WTC11 (cell line): ENCODE measurements at regions not wholly inside any gene's neighbourhood (a gene's known extent, or its start where the extent isn't known, plus 50 kb on each side); places are given as distances from the start of the nearest gene placed in this dataset.

Source experiments
- ATAC-seq: fragments of 200-7000 bp; cut with Tn5 transposase; 2 replicates; pipeline ENCODE4 v1.10.0; 2021; ENCODE audit warnings: mild to moderate bottlenecking, moderate library complexity
- CTCF ChIA-PET: fragments of 300-600 bp; sonication (Branson Sonifier 250); formaldehyde crosslinking; loops from one replicate; lab custom pipeline; 2021; ENCODE audit warnings: antibody characterized with exemption; lab: Charles Lee
- POLR2A ChIA-PET: fragments of 350-600 bp; sonication (Branson Sonifier 250); formaldehyde crosslinking; loops from one replicate; lab custom pipeline; 2021; ENCODE audit warnings: antibody characterized with exemption; lab: Charles Lee
- DNase-seq: peaks from one replicate; pipeline ENCODE4 v3.0.0; 2021; ENCODE audit warnings: low spot score
- H3K27ac Mint-ChIP-seq: 2 replicates; pipeline ENCODE4 v1.8.0; 2021; ENCODE audit warnings: mixed read lengths
- H3K27me3 Mint-ChIP-seq: 2 replicates; pipeline ENCODE4 v1.8.0; 2021; ENCODE audit warnings: low read depth, mild to moderate bottlenecking, moderate library complexity, mixed read lengths
- H3K36me3 Mint-ChIP-seq: 2 replicates; pipeline ENCODE4 v1.8.0; 2021; ENCODE audit warnings: mixed read lengths
- H3K4me1 Mint-ChIP-seq: 2 replicates; pipeline ENCODE4 v1.8.0; 2022; ENCODE audit warnings: mixed read lengths
- H3K4me3 Mint-ChIP-seq: 2 replicates; pipeline ENCODE4 v1.8.0; 2021; ENCODE audit warnings: mild to moderate bottlenecking, moderate library complexity, mixed read lengths
- H3K9me3 Mint-ChIP-seq: 2 replicates; pipeline ENCODE4 v1.8.0; 2021; ENCODE audit warnings: mixed read lengths
- ATF1 ChIP-seq: sonication (generic); formaldehyde crosslinking; IDR thresholded peaks from 2 replicates; pipeline ENCODE4 v1.8.1; 2023; ENCODE audit warnings: mild to moderate bottlenecking, moderate library complexity, missing genetic modification reagents
- CREM ChIP-seq: sonication (generic); formaldehyde crosslinking; IDR thresholded peaks from 2 replicates; pipeline ENCODE4 v1.8.1; 2022; ENCODE audit warnings: mild to moderate bottlenecking, missing genetic modification reagents, moderate library complexity
- ELF4 ChIP-seq: sonication (generic); formaldehyde crosslinking; IDR thresholded peaks from 2 replicates; pipeline ENCODE4 v1.8.1; 2022; ENCODE audit warnings: low read depth, mild to moderate bottlenecking, moderate library complexity, missing genetic modification reagents
- ETV6 ChIP-seq: sonication (generic); formaldehyde crosslinking; IDR thresholded peaks from 2 replicates; pipeline ENCODE4 v1.8.1; 2022; ENCODE audit warnings: mild to moderate bottlenecking, missing genetic modification reagents
- FOXJ3 ChIP-seq: sonication (generic); formaldehyde crosslinking; IDR thresholded peaks from 2 replicates; pipeline ENCODE4 v1.9.0; 2021; ENCODE audit warnings: missing genetic modification reagents, mild to moderate bottlenecking, borderline replicate concordance
- FOXK1 ChIP-seq: sonication (generic); formaldehyde crosslinking; IDR thresholded peaks from 2 replicates; pipeline ENCODE4 v1.8.0; 2022; ENCODE audit warnings: mild to moderate bottlenecking, moderate library complexity, missing genetic modification reagents
- GABPB1 ChIP-seq: sonication (generic); formaldehyde crosslinking; IDR thresholded peaks from 2 replicates; pipeline ENCODE4 v1.8.1; 2023; ENCODE audit warnings: mild to moderate bottlenecking, missing genetic modification reagents
- GRHL2 ChIP-seq: fragments of 250-450 bp; sonication (Bioruptor Pico); IDR thresholded peaks from 2 replicates; pipeline ENCODE4 v1.8.0; 2022; ENCODE audit warnings: mild to moderate bottlenecking, moderate library complexity; ENCODE audit not compliant: insufficient replicate concordance, severe bottlenecking
- JUN ChIP-seq: sonication (generic); formaldehyde crosslinking; IDR thresholded peaks from 2 replicates; pipeline ENCODE4 v1.8.0; 2023; ENCODE audit warnings: mild to moderate bottlenecking, missing genetic modification reagents
- MXD4 ChIP-seq: fragments of 250-450 bp; sonication (Bioruptor Pico); IDR thresholded peaks from 2 replicates; pipeline ENCODE4 v1.8.0; 2021; ENCODE audit warnings: mild to moderate bottlenecking, moderate library complexity, borderline replicate concordance
- NFE2L1 ChIP-seq: sonication (generic); formaldehyde crosslinking; IDR thresholded peaks from 2 replicates; pipeline ENCODE4 v1.8.1; 2023; ENCODE audit warnings: missing genetic modification reagents
- OVOL2 ChIP-seq: fragments of 250-450 bp; sonication (Bioruptor Pico); IDR thresholded peaks from 2 replicates; pipeline ENCODE4 v1.9.0; 2021; ENCODE audit warnings: mild to moderate bottlenecking, borderline replicate concordance
- RORB ChIP-seq: fragments of 250-450 bp; sonication (Bioruptor Pico); IDR thresholded peaks from 2 replicates; pipeline ENCODE4 v1.9.0; 2021; ENCODE audit warnings: mild to moderate bottlenecking
- TEAD4 ChIP-seq: sonication (generic); formaldehyde crosslinking; IDR thresholded peaks from 2 replicates; pipeline ENCODE4 v1.8.0; 2022; ENCODE audit warnings: mild to moderate bottlenecking, missing genetic modification reagents
- ZNF232 ChIP-seq: sonication (generic); formaldehyde crosslinking; IDR thresholded peaks from 2 replicates; pipeline ENCODE4 v1.8.0; 2022; ENCODE audit warnings: mild to moderate bottlenecking, missing genetic modification reagents
- ZNF263 ChIP-seq: sonication (generic); formaldehyde crosslinking; IDR thresholded peaks from 2 replicates; pipeline ENCODE4 v1.8.1; 2022; ENCODE audit warnings: low read depth, mild to moderate bottlenecking, moderate library complexity, missing genetic modification reagents
- ZNF423 ChIP-seq: fragments of 250-450 bp; sonication (Bioruptor Pico); IDR thresholded peaks from 2 replicates; pipeline ENCODE4 v2.1.2; 2022; ENCODE audit warnings: mild to moderate bottlenecking, moderate library complexity
- ZNF425 ChIP-seq: fragments of 250-450 bp; sonication (Bioruptor Pico); conservative IDR thresholded peaks from 2 replicates; pipeline ENCODE4 v1.9.0; 2021; ENCODE audit warnings: mild to moderate bottlenecking
- TF ChIP-seq, protein P1 (sequence below): sonication (generic); formaldehyde crosslinking; IDR thresholded peaks from 2 replicates; pipeline ENCODE4 v1.8.0; 2022; ENCODE audit warnings: missing genetic modification reagents
- TF ChIP-seq, protein P2 (sequence below): sonication (generic); formaldehyde crosslinking; IDR thresholded peaks from 2 replicates; pipeline ENCODE4 v1.8.1; 2022; ENCODE audit warnings: missing genetic modification reagents, borderline replicate concordance
- TF ChIP-seq, protein P3 (sequence below): fragments of 250-450 bp; sonication (Bioruptor Pico); IDR thresholded peaks from 2 replicates; pipeline ENCODE4 v1.8.0; 2021; ENCODE audit warnings: mild to moderate bottlenecking

DNA sequence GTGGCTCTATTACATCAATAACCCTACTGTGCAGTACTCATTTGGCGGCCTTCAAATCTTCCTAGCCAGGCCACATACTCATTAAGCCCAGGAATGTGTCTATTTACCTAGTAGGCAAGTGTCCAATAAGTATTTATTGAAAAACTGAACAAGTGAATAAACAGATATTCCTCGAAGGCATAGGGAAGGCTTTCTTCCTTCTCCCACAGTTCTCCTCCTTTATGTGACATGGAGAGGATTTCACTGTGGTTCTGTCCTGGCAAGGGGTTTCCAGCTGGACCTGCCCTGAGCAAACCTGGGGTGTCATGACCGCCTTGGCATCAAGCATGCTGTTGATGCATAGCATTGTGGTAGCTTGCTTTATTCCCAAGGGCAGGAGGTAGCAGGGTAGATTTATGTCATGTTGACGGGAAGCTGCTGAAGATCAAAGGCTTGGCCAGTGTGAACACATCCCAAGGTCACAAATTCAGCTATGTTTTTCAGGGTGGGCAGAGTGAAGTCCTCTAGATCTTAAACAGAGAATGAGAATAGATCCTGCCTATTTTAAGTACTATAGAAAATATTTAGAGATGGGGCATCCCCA, 195.1 kb downstream of the INHBA start:
- no peak for ATAC-seq
- H3K27me3 Mint-ChIP-seq, result no peaks in the 10 kb centered on the region
- no peaks in the 10 kb centered on the region for H3K36me3 Mint-ChIP-seq
- POLR2A ChIA-PET, result no interaction called here
- TF ChIP-seq TEAD4 (CRISPR knock-in tag), result no peak
- TF ChIP-seq ZNF425, result no peak
- TF ChIP-seq MXD4, result no peak
- no peak for TF ChIP-seq ELF4 (CRISPR knock-in tag)
- TF ChIP-seq FOXJ3 (CRISPR knock-in tag), result no peak
- TF ChIP-seq NFE2L1, result no peak
- TF ChIP-seq ZNF263 (CRISPR knock-in tag), result no peak
- no peak for TF ChIP-seq GABPB1 (CRISPR knock-in tag)
- TF ChIP-seq ZNF232 (CRISPR knock-in tag), result no peak
- TF ChIP-seq, protein P1, sequence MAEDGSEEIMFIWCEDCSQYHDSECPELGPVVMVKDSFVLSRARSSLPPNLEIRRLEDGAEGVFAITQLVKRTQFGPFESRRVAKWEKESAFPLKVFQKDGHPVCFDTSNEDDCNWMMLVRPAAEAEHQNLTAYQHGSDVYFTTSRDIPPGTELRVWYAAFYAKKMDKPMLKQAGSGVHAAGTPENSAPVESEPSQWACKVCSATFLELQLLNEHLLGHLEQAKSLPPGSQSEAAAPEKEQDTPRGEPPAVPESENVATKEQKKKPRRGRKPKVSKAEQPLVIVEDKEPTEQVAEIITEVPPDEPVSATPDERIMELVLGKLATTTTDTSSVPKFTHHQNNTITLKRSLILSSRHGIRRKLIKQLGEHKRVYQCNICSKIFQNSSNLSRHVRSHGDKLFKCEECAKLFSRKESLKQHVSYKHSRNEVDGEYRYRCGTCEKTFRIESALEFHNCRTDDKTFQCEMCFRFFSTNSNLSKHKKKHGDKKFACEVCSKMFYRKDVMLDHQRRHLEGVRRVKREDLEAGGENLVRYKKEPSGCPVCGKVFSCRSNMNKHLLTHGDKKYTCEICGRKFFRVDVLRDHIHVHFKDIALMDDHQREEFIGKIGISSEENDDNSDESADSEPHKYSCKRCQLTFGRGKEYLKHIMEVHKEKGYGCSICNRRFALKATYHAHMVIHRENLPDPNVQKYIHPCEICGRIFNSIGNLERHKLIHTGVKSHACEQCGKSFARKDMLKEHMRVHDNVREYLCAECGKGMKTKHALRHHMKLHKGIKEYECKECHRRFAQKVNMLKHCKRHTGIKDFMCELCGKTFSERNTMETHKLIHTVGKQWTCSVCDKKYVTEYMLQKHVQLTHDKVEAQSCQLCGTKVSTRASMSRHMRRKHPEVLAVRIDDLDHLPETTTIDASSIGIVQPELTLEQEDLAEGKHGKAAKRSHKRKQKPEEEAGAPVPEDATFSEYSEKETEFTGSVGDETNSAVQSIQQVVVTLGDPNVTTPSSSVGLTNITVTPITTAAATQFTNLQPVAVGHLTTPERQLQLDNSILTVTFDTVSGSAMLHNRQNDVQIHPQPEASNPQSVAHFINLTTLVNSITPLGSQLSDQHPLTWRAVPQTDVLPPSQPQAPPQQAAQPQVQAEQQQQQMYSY (CRISPR knock-in tag), result no peak
- TF ChIP-seq ETV6 (CRISPR knock-in tag), result no peak
- TF ChIP-seq CREM (CRISPR knock-in tag), result no peak
- TF ChIP-seq, protein P2, sequence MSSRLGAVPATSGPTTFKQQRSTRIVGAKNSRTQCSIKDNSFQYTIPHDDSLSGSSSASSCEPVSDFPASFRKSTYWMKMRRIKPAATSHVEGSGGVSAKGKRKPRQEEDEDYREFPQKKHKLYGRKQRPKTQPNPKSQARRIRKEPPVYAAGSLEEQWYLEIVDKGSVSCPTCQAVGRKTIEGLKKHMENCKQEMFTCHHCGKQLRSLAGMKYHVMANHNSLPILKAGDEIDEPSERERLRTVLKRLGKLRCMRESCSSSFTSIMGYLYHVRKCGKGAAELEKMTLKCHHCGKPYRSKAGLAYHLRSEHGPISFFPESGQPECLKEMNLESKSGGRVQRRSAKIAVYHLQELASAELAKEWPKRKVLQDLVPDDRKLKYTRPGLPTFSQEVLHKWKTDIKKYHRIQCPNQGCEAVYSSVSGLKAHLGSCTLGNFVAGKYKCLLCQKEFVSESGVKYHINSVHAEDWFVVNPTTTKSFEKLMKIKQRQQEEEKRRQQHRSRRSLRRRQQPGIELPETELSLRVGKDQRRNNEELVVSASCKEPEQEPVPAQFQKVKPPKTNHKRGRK (CRISPR knock-in tag), result no peak
- TF ChIP-seq GRHL2 (CRISPR knock-in tag), result no peak
- CTCF ChIA-PET, result interaction anchor here (1.6 kb wide), 1 partner anchor 203 kb away, joined by 4 read pairs; no protein-coding TSS in a partner anchor
- peaks cover 14% of the 10 kb centered on the region for H3K4me1 Mint-ChIP-seq
- no peak for DNase-seq
- no peak overlapping the region for H3K27ac Mint-ChIP-seq
- no peak overlapping the region for H3K4me3 Mint-ChIP-seq
- no peaks in the 10 kb centered on the region for H3K9me3 Mint-ChIP-seq

DNA sequence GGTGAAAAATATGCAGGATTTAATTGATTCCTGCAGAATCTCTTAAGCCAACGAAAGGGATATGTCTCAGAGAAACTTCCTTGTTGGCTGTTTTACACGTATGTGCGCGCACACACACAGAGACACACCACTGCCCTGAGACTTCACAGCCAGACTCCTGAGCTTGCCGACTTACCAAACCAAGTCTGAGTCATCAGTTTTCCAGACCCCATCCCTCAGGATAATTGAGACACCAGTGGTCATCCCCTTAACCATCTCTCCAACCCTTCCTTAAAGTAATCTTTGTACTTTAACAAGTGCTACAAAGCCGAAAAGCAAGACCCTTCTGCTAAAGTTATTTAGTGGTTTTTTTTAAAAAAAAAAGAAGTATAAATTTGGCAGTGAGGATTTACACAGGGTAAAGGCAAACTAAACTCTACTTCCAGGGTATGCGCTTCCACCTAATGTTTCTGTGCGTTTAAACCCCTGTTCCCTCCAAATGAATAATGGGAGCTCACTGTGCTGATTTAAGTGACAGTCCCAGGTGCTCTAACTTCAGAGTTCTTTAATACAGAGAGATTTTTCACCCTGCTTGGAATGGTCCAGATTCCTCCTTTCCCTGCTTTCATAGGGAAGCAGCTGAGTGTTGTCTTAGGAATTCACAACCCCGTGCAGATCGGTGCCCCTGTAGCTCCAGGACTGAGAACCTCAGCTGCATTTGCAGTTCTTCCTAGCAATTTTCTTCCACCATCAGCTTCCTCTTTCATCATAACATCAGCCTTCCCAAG, 198.5 kb downstream of the INHBA start:
- Mint-ChIP-seq H3K27ac (no peak overlapping the region), H3K36me3 (no peaks in the 10 kb centered on the region), H3K4me3 (no peak overlapping the region), H3K4me1 (peaks cover 14% of the 10 kb centered on the region), H3K9me3 (peaks cover 11% of the 10 kb centered on the region), H3K27me3 (no peaks in the 10 kb centered on the region)
- ChIA-PET POLR2A (no interaction called here), CTCF (no interaction called here)
- ATAC-seq, result no peak
- no peak for DNase-seq
- no peak for TF ChIP-seq JUN (CRISPR knock-in tag)
- TF ChIP-seq OVOL2, result no peak
- no peak for TF ChIP-seq ZNF423 (CRISPR knock-in tag)
- no peak for TF ChIP-seq RORB
- TF ChIP-seq, protein P1 (CRISPR knock-in tag), result no peak
- TF ChIP-seq FOXK1 (CRISPR knock-in tag), result no peak
- no peak for TF ChIP-seq ATF1 (CRISPR knock-in tag)
- no peak for TF ChIP-seq FOXJ3 (CRISPR knock-in tag)
- TF ChIP-seq, protein P3, sequence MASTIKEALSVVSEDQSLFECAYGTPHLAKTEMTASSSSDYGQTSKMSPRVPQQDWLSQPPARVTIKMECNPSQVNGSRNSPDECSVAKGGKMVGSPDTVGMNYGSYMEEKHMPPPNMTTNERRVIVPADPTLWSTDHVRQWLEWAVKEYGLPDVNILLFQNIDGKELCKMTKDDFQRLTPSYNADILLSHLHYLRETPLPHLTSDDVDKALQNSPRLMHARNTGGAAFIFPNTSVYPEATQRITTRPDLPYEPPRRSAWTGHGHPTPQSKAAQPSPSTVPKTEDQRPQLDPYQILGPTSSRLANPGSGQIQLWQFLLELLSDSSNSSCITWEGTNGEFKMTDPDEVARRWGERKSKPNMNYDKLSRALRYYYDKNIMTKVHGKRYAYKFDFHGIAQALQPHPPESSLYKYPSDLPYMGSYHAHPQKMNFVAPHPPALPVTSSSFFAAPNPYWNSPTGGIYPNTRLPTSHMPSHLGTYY (CRISPR knock-in tag), result no peak
